ENCODE measurements at regions not wholly inside any gene's neighbourhood (a gene's known extent, or its start where the extent isn't known, plus 50 kb on each side); places are given as distances from the start of the nearest gene placed in this dataset.

DNA sequence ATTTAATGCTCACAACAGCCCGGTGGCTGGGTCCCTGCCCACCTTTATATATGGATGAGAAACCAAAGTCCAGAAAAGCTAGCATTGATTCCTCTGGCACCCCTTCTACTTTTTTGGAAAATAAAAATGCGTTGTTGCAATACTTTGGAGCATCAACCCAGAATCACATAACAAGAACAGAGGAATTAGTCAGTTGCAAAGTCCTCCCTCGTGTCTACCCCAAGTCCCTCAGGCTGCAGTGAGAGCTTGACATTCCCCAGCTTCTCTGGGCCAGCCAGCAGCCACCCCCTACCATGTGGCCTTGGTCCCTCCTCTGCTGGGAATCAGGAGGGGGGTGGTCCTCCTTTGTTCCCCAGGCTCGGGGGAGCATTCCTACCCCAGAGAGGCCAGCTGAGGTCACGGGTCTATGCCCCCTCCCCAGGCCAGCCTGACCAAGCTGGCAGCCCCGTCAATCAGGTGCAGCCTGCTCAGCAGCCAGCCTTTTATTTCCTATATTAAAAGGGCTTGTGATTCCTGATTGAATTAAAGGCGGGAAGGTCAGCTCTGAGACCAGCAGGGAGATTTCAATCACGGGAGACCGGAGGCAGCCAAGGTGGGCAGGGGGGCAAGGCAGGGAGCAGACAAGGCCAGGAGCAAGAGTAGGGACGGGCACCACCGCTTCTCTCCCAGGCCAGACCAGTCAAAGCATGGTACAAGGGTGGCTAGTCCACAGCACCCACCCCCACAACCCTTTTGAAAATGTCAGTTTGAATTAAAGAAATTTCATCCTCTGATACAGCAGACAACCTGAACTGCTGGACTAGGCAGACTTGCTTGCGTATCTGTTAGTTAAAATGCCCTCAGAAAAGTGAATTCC is 158.9 kb downstream of the MRPL14 start:
- TF ChIP-seq OSR1 (CRISPR knock-in tag; IDR thresholded peaks at IDR 0.05), result no peak
- TF ChIP-seq ZFP3 (CRISPR knock-in tag; IDR thresholded peaks at IDR 0.05), result no peak
- no peak for TF ChIP-seq ZNF565 (CRISPR knock-in tag; conservative IDR thresholded peaks at IDR 0.05; ENCODE audit: low read depth)
- TF ChIP-seq ZC3H10 (CRISPR knock-in tag; IDR thresholded peaks at IDR 0.05), result no peak
- TF ChIP-seq POU6F1 (CRISPR knock-in tag; IDR thresholded peaks at IDR 0.05; ENCODE audit: borderline replicate concordance, low read depth), result no peak
- TF ChIP-seq ZFP30 (CRISPR knock-in tag; IDR thresholded peaks at IDR 0.05), result no peak
- TF ChIP-seq RARB (CRISPR knock-in tag; IDR thresholded peaks at IDR 0.05), result no peak
- no peak for TF ChIP-seq ESRRG (CRISPR knock-in tag; IDR thresholded peaks at IDR 0.05)
- TF ChIP-seq, protein P1, sequence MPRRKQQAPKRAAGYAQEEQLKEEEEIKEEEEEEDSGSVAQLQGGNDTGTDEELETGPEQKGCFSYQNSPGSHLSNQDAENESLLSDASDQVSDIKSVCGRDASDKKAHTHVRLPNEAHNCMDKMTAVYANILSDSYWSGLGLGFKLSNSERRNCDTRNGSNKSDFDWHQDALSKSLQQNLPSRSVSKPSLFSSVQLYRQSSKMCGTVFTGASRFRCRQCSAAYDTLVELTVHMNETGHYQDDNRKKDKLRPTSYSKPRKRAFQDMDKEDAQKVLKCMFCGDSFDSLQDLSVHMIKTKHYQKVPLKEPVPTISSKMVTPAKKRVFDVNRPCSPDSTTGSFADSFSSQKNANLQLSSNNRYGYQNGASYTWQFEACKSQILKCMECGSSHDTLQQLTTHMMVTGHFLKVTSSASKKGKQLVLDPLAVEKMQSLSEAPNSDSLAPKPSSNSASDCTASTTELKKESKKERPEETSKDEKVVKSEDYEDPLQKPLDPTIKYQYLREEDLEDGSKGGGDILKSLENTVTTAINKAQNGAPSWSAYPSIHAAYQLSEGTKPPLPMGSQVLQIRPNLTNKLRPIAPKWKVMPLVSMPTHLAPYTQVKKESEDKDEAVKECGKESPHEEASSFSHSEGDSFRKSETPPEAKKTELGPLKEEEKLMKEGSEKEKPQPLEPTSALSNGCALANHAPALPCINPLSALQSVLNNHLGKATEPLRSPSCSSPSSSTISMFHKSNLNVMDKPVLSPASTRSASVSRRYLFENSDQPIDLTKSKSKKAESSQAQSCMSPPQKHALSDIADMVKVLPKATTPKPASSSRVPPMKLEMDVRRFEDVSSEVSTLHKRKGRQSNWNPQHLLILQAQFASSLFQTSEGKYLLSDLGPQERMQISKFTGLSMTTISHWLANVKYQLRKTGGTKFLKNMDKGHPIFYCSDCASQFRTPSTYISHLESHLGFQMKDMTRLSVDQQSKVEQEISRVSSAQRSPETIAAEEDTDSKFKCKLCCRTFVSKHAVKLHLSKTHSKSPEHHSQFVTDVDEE (CRISPR knock-in tag; IDR thresholded peaks at IDR 0.05), result no peak
- no peak for TF ChIP-seq BACH2 (CRISPR knock-in tag; IDR thresholded peaks at IDR 0.05; ENCODE audit: borderline replicate concordance)
- no peak for TF ChIP-seq ZNF8 (CRISPR knock-in tag; IDR thresholded peaks at IDR 0.05)
- TF ChIP-seq PATZ1 (CRISPR knock-in tag; IDR thresholded peaks at IDR 0.05; ENCODE audit: borderline replicate concordance), result no peak
- TF ChIP-seq ZNF70 (CRISPR knock-in tag; IDR thresholded peaks at IDR 0.05), result no peak
- no peak for TF ChIP-seq CREB5 (CRISPR knock-in tag; IDR thresholded peaks at IDR 0.05; ENCODE audit: low read depth)
- TF ChIP-seq TCF4 (CRISPR knock-in tag; IDR thresholded peaks at IDR 0.05; ENCODE audit: borderline replicate concordance), result no peak
- TF ChIP-seq ISL1 (CRISPR knock-in tag; IDR thresholded peaks at IDR 0.05), result no peak
- no peak for TF ChIP-seq PPARA (CRISPR knock-in tag; IDR thresholded peaks at IDR 0.05; ENCODE audit: borderline replicate concordance)
- TF ChIP-seq CSRNP3 (CRISPR knock-in tag; IDR thresholded peaks at IDR 0.05), result no peak
- peak; percentile 48 for ATAC-seq

- TF ChIP-seq CSDC2 (CRISPR knock-in tag; IDR thresholded peaks at IDR 0.05) (no peak), ARNTL (CRISPR knock-in tag; IDR thresholded peaks at IDR 0.05; ENCODE audit: borderline replicate concordance, low read depth) (no peak)
- no peak for ATAC-seq
Observed at GRCh38 chr6:43967719-43968091, 159.5 kb downstream of the MRPL14 start.
